ENCODE measurements at regions not wholly inside any gene's neighbourhood (a gene's known extent, or its start where the extent isn't known, plus 50 kb on each side); places are given as distances from the start of the nearest gene placed in this dataset.

DNA sequence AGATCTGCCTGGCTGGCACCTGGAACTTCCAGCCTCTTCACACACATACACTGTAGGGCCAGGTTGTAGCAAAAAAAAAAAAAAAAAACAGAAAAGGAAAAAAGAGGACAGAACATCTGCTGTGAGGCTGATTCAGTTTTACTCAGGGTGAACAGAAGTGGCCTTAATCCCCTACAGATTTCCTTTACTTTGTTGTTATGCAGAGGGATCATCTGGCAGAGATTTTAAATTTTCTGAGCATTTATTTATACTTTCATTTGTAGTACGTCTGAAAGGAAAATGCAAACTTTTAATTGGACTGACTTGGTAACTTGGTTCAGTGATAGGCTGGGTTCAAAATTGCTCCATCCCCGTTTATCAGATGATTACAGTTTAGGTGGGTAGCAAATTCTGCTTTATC, 50.8 kb upstream of the PRICKLE1 start:
- TF ChIP-seq, protein P1, sequence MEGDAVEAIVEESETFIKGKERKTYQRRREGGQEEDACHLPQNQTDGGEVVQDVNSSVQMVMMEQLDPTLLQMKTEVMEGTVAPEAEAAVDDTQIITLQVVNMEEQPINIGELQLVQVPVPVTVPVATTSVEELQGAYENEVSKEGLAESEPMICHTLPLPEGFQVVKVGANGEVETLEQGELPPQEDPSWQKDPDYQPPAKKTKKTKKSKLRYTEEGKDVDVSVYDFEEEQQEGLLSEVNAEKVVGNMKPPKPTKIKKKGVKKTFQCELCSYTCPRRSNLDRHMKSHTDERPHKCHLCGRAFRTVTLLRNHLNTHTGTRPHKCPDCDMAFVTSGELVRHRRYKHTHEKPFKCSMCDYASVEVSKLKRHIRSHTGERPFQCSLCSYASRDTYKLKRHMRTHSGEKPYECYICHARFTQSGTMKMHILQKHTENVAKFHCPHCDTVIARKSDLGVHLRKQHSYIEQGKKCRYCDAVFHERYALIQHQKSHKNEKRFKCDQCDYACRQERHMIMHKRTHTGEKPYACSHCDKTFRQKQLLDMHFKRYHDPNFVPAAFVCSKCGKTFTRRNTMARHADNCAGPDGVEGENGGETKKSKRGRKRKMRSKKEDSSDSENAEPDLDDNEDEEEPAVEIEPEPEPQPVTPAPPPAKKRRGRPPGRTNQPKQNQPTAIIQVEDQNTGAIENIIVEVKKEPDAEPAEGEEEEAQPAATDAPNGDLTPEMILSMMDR (IDR thresholded peaks at IDR 0.05), result no peak
- TF ChIP-seq POLR2AphosphoS5 (IDR thresholded peaks at IDR 0.05; ENCODE audit: insufficient read depth in 1 of 2, low read depth in 1 of 2) (no peak), POLR2A (IDR thresholded peaks at IDR 0.05) (no peak)

All from vagina (tissue), 2 donors.